ENCODE measurements at regions not wholly inside any gene's neighbourhood (a gene's known extent, or its start where the extent isn't known, plus 50 kb on each side); places are given as distances from the start of the nearest gene placed in this dataset.

- DNase-seq: no peak
Observed at GRCh38 chr13:71068041-71068440, 799.0 kb downstream of the DACH1 start.

GRCh38 chr13:71067165-71067815, 799.7 kb downstream of the DACH1 start:
- DNase-seq: no peak

DNA sequence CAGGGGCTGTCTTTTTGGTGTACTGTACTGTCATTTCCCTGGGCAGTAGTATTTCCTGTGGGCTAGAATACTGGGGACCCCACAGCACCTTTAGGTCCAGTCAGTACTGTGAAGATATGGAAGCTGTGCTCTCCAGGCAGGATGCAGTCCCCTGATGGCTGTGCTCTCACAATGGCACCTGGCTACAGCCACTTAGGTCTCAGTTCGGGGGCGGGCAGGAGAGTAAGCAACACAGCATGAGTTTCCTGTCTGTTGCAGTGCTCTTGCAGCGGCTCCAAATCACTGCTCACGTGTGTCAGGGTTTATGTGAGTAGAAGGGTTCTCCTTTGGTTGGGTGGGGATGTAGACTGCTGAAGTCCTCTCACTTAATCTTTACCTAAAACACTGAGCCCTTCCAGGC, 810.4 kb downstream of the DACH1 start:
- no peak for DNase-seq

DNA sequence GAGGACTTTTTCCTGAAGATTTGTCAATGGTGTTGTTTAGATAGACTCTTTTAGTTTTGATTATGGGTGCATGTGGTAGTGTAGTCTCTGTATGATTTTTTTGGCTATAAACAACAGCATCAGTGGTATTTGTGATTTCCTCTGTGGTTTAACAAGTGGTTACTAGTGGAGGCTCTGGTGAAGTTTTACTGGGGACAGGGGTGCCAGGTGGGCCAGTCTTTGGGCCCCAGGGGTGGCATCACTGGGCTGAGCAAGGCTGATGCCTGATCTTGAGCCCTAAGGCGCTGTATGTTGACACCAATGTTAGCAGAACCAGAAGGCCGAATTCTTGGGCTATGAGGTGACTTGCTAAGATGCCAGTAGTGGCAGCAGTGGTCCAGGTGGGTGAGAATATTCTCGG, 811.4 kb downstream of the DACH1 start:
- DNase-seq: no peak

DNA sequence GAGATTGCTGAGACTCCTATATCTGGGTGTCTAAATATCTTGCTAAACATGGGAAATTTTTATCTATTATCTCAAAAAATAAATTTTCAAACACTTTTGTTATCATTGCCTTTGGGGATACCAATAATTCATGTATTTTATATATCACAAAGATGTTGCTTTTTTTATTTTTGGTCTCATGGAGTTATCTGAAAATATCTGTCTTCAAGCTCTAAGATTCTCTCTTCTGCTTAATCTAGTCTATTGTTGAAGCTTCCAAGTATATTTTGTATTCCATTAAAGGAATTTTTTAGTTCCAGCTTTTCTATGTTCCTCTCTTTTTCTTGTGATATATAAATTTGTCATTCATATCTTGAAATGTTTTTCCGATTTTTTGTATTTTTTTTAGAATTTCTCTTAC, 812.0 kb downstream of the DACH1 start:
- no peak for DNase-seq

DNA sequence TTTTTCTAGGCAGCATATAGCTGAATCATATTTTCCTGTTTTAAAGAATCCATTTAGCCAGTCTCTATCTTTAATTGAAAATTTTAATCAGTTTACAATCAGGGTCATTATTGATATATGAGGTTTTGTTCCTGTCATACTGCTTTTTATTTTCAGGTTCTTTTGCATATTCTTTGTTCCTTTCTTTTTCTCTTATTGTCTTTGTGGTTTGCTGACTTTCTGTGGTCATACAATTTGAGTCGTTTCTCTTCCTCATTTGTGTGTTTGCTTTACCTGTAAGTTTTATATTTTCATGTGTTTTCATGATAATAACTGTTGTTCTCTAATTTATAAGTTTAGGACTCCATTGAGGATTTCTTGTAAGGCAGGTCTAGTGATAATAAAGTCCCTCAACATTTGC, 812.6 kb downstream of the DACH1 start:
- DNase-seq: no peak

GRCh38 chr13:71051573-71051972, 815.4 kb downstream of the DACH1 start:
- no peak for DNase-seq

DNA sequence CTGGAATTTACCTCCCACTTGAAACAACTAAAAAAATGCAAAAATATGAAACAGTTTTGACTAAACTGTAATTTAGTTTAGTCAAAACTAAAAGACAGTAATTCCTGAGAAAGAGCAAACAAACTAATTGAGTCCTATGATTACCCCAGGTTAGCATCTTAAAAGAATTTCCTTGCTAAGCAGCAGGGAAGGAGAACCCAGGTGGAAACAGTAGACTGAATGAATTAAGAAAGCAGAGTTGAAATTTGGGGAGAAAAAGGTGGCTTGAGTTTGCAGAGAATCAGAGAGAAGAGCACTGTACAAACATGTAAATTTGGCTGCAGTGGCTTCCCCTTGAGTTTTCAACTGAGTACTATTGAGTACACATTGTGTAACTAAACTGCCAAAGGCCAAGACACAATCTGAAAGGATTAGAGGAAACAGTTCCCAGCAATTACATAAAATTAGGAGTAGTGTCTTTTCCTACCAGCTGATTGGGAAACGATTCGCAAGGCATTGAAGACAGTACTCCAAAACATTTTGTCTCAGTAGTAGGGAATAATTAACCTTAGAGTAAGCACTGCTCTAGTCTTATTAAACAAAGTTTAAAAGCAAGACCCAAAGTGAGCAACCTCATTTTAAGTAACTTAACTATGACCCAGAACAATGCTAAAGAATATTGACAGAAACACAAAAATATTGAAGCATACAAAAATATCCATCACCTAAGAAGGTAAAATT, 820.5 kb downstream of the DACH1 start:
- no peak for DNase-seq

- DNase-seq: no peak
Observed at GRCh38 chr13:71045101-71045500, 821.9 kb downstream of the DACH1 start.

GRCh38 chr13:71039440-71039839, 827.6 kb downstream of the DACH1 start:
- DNase-seq: no peak

GRCh38 chr13:71034018-71034417, 833.0 kb downstream of the DACH1 start:
- no peak for DNase-seq

DNA sequence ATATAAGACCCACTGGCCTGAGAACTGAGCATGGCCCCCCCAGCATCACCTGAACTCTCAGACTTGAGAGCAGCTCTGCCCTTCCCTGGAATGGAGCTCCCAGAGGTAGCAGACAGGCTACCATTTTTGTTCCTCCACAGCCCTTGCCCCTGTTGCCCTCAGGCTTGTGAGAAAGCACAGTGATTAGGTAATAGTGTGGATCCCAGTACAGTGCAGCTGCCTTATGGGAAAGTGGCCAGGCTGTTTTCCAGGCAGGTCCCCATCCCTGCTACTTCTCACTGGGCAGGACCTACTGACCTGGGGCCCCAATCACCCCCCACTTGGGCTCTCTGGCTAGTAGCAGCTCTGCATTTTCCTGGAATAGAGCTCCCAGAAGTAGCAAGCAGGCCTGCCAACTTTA, 834.0 kb downstream of the DACH1 start:
- no peak for DNase-seq

- no peak for DNase-seq
Observed at GRCh38 chr13:71030784-71031183, 836.2 kb downstream of the DACH1 start.

- no peak for DNase-seq
Observed at GRCh38 chr13:71028884-71029283, 838.1 kb downstream of the DACH1 start.

DNA sequence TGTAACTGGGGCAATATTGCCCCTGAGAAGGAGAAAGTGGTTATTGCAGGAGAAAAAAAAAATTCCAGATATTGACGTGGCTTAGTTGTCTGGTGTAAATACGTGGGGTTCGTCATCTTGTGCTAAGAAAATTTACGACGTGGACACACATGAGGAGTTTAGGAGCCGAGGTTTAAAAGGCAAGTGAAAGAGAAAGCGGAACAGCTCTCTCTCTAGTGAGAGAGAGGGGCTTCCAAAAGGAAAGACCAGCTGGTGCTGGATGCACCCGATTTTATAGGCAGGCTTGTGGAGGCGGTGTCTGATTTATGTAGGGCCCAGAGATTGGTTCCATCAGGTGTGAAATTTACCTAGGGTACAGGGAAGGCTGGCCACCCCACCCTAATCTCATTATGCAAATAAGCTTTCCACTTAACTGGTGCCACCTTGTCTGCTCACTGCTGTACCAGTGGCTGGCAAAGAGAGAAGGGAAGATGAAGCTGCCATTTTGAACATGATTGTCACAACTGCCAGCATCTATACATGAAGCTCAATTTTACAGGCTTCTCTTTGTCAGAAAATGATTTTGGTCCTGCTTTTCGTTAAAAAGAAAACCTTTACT, 845.1 kb downstream of the DACH1 start:
- no peak for DNase-seq

DNA sequence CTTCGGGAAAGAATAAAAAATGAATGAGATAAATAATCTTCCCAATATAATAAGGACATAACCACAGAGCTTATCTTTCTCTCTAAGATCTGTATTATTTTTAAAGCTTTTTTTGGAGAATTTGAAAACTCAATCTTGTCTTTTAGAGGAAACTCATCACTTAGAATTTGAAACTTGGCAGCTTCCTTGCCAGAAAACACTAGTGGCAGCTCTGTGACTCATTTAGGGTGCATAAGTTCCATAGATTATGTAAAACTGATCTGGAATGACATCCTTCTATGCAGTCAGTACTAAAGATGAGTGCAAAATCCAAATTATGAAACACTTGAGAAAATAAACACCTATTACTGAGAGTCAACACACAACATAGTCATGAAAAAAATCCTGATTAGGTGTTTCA, 848.0 kb downstream of the DACH1 start:
- DNase-seq: no peak

- no peak for DNase-seq
Observed at GRCh38 chr13:71018544-71018943, 848.5 kb downstream of the DACH1 start.

- DNase-seq: no peak
Observed at GRCh38 chr13:71017607-71018006, 849.4 kb downstream of the DACH1 start.

GRCh38 chr13:71015516-71015915, 851.5 kb downstream of the DACH1 start:
- no peak for DNase-seq

DNA sequence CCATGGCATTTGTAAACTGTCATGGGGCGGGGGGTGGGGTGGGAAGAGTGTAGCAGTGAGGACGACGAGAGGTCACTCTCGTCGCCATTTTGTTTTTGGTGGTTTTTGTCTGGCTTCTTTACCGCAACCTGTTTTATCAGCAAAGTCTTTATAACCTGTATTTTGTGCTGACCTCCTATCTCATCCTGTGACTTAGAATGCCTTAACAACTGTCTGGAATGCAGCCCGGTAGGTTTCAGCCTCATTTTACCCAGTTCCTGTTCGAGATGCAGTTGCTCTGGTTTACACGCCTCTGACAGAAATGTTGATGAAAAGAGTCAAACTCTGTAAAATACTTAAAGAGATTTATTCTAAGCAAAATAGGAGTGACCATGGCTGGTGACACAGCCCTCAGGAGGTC, 852.0 kb downstream of the DACH1 start:
- no peak for DNase-seq

DNA sequence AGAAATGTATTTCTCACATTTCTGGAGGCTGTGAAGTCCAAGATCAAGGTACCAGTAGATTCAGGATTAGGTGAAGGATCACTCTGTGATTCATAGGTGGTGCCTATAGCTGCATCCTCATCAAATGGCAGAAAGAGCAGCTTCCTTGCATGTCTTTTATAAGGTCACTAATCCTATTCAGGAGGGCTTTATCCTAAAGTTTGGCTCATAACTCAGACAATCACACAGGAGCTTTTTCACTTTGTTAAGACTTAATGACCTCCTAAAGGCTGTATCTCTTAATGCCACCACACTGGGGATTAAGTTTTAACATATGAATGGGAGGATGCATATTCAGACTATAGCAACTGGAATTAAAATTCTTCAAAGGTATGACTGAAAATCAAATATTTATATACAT, 861.1 kb downstream of the DACH1 start:
- no peak for DNase-seq

- no peak for DNase-seq
Observed at GRCh38 chr13:70995338-70995737, 871.7 kb downstream of the DACH1 start.

DNA sequence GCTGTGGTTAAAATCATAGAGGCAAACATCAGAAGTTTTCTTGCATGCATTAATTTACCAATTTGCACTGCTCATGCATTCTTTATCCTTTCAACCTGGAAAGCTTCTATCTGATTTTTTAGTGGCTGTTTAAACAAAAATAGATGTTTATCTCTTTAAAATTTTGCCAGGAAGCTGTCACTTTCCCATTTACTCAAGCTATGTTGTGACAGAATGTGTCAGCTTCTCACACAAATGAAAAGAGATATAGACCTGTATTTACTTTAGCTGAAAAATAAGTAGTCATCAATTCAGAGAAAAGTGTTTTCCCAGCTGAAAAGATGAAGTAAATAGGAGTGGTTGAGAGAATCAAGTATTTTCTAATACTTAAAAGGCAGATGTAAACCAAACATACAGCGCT, 872.8 kb downstream of the DACH1 start:
- DNase-seq: no peak

- DNase-seq: no peak
Observed at GRCh38 chr13:70987043-70987442, 878.8 kb upstream of the KLHL1 start.

DNA sequence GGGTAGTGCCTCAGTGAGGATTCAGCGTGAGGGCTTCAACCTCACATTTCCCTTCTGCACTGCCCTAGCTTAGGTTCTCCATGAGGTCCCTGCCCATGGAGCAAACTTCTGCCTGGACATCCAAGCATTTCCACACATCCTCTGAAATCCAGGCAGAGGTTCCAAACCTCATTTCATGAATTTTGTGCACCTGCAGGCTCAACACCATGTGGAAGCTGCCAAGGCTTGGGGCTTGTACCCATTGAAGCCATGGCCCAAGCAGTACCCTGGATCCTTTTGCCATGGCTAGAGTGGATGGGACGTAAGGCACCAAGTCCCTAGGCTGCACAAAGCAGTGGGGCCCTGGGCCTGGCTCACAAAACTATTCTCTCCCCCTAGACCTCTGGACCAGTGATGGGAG, 877.1 kb upstream of the KLHL1 start:
- DNase-seq: no peak

Measured in hematopoietic multipotent progenitor cell treated with erythropoietin and hydrocortisone succinate and interleukin-3 and kit ligand, for 8 days (in vitro differentiated cells).